B cell (primary cell): ENCODE measurements at regions not wholly inside any gene's neighbourhood (a gene's known extent, or its start where the extent isn't known, plus 50 kb on each side); places are given as distances from the start of the nearest gene placed in this dataset.

ENCODE experiments used
- CTCF ChIP-seq: fragments of 200-600 bp; IDR thresholded peaks from one replicate; pipeline ENCODE4 v1.8.0; 2022; ENCODE audit warnings: antibody characterized with exemption, mild to moderate bottlenecking
- EZH2 ChIP-seq: IDR thresholded peaks from 2 replicates; pipeline ENCODE4 v1.6.1; 2012; ENCODE audit warnings: borderline replicate concordance, low read depth, mild to moderate bottlenecking, moderate library complexity, low read length; ENCODE audit not compliant: insufficient read depth, poor library complexity, severe bottlenecking

DNA sequence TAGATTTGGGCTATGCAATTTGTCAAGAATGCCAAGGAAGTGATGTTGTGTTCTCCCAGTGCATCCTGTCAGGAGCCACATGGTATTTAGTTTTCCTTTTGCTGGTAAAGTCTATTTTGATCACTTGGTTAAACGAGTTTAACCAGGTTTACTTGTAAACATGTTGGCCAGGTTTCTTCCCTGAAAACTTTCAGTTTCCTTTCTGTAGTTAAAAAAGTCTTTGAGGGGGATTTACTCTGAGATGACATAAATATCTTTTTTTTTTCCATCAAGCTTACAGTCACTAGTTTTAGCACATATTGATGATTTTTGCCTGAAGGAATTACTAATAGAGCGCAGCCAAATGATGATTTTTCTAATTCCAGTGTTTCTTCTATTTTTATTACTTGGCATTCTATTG lies 320.5 kb downstream of the PHF14 start:
- no peak for TF ChIP-seq CTCF
- TF ChIP-seq EZH2, result no peak
